Left lung (tissue), 4 donors: ENCODE measurements at regions not wholly inside any gene's neighbourhood (a gene's known extent, or its start where the extent isn't known, plus 50 kb on each side); places are given as distances from the start of the nearest gene placed in this dataset.

Source experiments
- ATAC-seq: fragments of 200-7000 bp; cut with Tn5 transposase; one replicate; pipeline ENCODE4 v1.9.1; 2020; ENCODE audit warnings: moderate library complexity
- DNase-seq, 4 donors: peaks; one replicate each; pipeline ENCODE4 v3.0.0-alpha.2; 2013 to 2020
- H3K27ac ChIP-seq, 2 donors: fragments of 200-600 bp; sonication (generic) in 1 of 2; one replicate each; pipeline versions ENCODE4 v1.5.0 to v1.8.0; 2020 to 2021
- H3K27me3 ChIP-seq, 2 donors: fragments of 200-600 bp; sonication (generic) in 1 of 2; one replicate each; pipeline versions ENCODE4 v1.5.0 to v1.8.0; 2020 to 2021
- H3K36me3 ChIP-seq, 2 donors: fragments of 200-600 bp; sonication (generic) in 1 of 2; one replicate each; pipeline versions ENCODE4 v1.5.0 to v1.8.0; 2020 to 2021
- H3K4me1 ChIP-seq, 2 donors: fragments of 200-600 bp; one replicate each; pipeline ENCODE4 v1.8.0; 2021
- H3K4me3 ChIP-seq, 2 donors: fragments of 200-600 bp; sonication (generic) in 1 of 2; one replicate each; pipeline versions ENCODE4 v1.5.0 to v1.8.0; 2020 to 2021; ENCODE audit warnings: mild to moderate bottlenecking in 1 of 2
- H3K9me3 ChIP-seq, 2 donors: fragments of 200-600 bp; sonication (generic) in 1 of 2; one replicate each; pipeline versions ENCODE4 v1.5.0 to v1.8.0; 2020 to 2021
- intact Hi-C, 2 donors: fragments of 100-400 bp; cut with DNase I; formaldehyde crosslinking; loops; one replicate each; pipeline versions ENCODE4 v1.11.2 to v1.14.2; 2022
- TF ChIP-seq, protein P1 (sequence below), 2 donors: fragments of 200-600 bp; sonication (generic) in 1 of 2; IDR thresholded peaks; one replicate each; pipeline versions ENCODE4 v1.5.0 to v1.8.0; 2021; ENCODE audit warnings: antibody characterized with exemption in 2 of 2
- donor health status: DM: no; HTN: yes; CAD: no.
- donor health status: DM: no; HTN: no; CAD: no.

DNA sequence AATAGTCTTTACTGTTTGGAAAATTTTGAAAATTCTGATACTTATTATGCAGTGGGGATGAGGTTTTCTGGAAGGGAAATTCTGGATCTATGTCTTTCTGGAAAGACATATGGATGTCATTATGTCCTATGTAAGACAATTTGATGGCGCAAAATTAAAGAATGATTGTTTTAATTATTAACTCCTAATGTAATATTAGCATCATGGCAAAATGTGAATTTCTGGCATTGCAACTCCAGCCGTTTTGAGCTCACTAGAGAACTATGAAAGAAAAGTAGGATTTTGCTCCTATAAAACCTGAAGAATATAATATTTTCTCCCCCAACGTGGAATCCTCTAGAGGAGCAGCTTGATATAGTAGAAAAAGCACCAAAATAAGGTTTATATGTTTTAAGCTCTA lies 243.2 kb downstream of the RFPL4B start:
- Histone ChIP-seq H3K27me3 (no peaks in the 10 kb centered on the region), H3K36me3 (no peaks in the 10 kb centered on the region), H3K27ac (no peak overlapping the region), H3K4me1 (no peaks in the 10 kb centered on the region), H3K4me3 (no peak overlapping the region), H3K9me3 (peaks cover 0 to 20% of the 10 kb centered on the region in 2 donors)
- no peak for DNase-seq
- TF ChIP-seq, protein P1, sequence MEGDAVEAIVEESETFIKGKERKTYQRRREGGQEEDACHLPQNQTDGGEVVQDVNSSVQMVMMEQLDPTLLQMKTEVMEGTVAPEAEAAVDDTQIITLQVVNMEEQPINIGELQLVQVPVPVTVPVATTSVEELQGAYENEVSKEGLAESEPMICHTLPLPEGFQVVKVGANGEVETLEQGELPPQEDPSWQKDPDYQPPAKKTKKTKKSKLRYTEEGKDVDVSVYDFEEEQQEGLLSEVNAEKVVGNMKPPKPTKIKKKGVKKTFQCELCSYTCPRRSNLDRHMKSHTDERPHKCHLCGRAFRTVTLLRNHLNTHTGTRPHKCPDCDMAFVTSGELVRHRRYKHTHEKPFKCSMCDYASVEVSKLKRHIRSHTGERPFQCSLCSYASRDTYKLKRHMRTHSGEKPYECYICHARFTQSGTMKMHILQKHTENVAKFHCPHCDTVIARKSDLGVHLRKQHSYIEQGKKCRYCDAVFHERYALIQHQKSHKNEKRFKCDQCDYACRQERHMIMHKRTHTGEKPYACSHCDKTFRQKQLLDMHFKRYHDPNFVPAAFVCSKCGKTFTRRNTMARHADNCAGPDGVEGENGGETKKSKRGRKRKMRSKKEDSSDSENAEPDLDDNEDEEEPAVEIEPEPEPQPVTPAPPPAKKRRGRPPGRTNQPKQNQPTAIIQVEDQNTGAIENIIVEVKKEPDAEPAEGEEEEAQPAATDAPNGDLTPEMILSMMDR (IDR thresholded peaks at IDR 0.05) = no peak
- no peak for ATAC-seq
- intact Hi-C loops = no loop called here

DNA sequence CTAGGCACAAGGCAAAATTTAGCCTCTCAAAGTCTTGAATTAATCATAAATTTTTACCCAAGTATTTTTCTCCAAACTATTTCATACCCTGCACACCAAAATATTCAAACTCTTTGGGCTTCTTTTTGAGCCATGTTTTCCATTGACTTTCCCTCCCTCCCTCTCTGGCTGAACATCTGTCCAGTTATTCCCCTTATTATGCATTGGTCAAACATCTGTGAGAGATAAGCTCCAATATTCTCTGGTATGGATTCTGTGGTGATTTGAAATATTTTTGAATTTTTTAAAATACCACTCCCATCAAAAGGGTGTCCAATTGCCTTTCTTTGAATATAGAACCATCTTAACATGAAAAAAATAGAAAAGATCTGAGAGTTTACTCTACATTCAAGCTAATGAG lies 244.2 kb downstream of the RFPL4B start:
- DNase-seq (no peak), ATAC-seq (no peak)
- intact Hi-C loops = no loop called here
- H3K27ac ChIP-seq = no peak overlapping the region
- H3K4me1 ChIP-seq = no peaks in the 10 kb centered on the region
- no peak overlapping the region for H3K4me3 ChIP-seq
- no peaks in the 10 kb centered on the region for H3K36me3 ChIP-seq
- TF ChIP-seq, protein P1 (IDR thresholded peaks at IDR 0.05) = no peak
- no peaks in the 10 kb centered on the region for H3K27me3 ChIP-seq
- H3K9me3 ChIP-seq = peaks cover 0 to 20% of the 10 kb centered on the region in 2 donors

DNA sequence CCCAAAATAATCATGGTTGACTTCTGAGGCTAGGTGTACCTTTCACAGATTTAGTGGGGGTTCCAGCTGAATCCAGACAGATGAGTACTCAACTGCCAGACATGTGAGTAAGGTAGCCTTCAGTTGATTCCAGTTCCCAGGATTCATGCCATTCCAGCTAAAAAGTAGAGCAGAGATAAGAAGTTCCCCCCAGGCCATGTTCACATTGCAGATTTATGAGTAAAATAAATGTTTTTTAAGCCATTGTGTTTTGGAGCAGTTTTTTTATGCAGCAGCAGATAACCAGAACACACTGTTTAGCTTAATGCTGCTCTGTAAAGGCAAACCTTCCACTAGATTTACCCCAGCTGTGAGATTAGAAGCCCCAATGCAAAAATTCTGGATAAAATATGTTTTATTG lies 245.0 kb downstream of the RFPL4B start:
- H3K27me3 ChIP-seq = no peaks in the 10 kb centered on the region
- H3K4me3 ChIP-seq = no peak overlapping the region
- no peak overlapping the region for H3K27ac ChIP-seq
- ATAC-seq = no peak
- intact Hi-C loops = no loop called here
- no peak for DNase-seq
- H3K4me1 ChIP-seq = no peaks in the 10 kb centered on the region
- H3K9me3 ChIP-seq = peaks cover 0 to 20% of the 10 kb centered on the region in 2 donors
- no peaks in the 10 kb centered on the region for H3K36me3 ChIP-seq
- TF ChIP-seq, protein P1 (IDR thresholded peaks at IDR 0.05) = no peak

- DNase-seq (no peak), ATAC-seq (no peak)
- Histone ChIP-seq H3K4me3 (no peak overlapping the region), H3K4me1 (no peaks in the 10 kb centered on the region), H3K9me3 (peaks cover 0 to 18% of the 10 kb centered on the region in 2 donors), H3K36me3 (no peaks in the 10 kb centered on the region), H3K27me3 (no peaks in the 10 kb centered on the region), H3K27ac (no peak overlapping the region)
- TF ChIP-seq, protein P1 (IDR thresholded peaks at IDR 0.05) = no peak
- intact Hi-C loops = no loop called here
These were observed 247.9 kb downstream of the RFPL4B start for GRCh38 chr6:112594886-112595594.

DNA sequence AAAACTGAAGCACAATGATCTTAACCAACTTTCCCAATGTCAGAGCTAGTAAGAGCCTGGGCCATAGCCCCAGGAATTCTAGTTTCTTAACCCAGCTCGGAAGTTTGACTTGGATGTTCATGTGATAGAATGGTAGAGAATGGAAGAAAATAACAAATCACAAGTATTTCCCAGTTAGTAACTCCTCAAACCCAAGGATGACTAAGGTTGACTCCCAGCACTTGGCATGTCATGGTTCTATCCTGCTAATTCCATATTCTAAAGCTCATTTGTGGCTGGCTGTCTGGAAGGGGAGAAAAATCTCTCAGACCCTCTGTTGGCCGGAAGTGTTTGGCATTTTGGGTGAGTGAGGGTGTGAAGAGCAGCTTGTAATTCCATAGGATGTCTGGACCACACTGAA lies 248.7 kb downstream of the RFPL4B start:
- Histone ChIP-seq H3K36me3 (no peaks in the 10 kb centered on the region), H3K27ac (no peak overlapping the region), H3K4me1 (no peaks in the 10 kb centered on the region), H3K4me3 (no peak overlapping the region), H3K27me3 (no peaks in the 10 kb centered on the region), H3K9me3 (peaks cover 0 to 18% of the 10 kb centered on the region in 2 donors)
- DNase-seq = no peak
- no peak for ATAC-seq
- intact Hi-C loops = no loop called here
- TF ChIP-seq, protein P1 (IDR thresholded peaks at IDR 0.05) = no peak
